Esophagus squamous epithelium (tissue), 5 donors: ENCODE measurements at regions not wholly inside any gene's neighbourhood (a gene's known extent, or its start where the extent isn't known, plus 50 kb on each side); places are given as distances from the start of the nearest gene placed in this dataset.

ENCODE experiments used
- DNase-seq: peaks from one replicate; lab custom pipeline; 2025; lab: John Stamatoyannopoulos, UW
- H3K27ac ChIP-seq, 4 donors: fragments of 200-600 bp; sonication (generic); one replicate each; pipeline ENCODE4 v1.5.1; 2016 to 2019; ENCODE audit warnings: mild to moderate bottlenecking in 1 of 4
- H3K27me3 ChIP-seq, 4 donors: fragments of 200-600 bp; sonication (generic); 1 replicate in 3 of 4; 2 replicates in 1 of 4; pipeline versions ENCODE4 v1.5.1 to v1.6.0; 2017 to 2021; ENCODE audit warnings: antibody characterized with exemption in 1 of 4
- H3K36me3 ChIP-seq, 3 donors: fragments of 200-600 bp; sonication (generic); one replicate each; pipeline ENCODE4 v1.5.1; 2016 to 2019
- H3K4me1 ChIP-seq, 3 donors: fragments of 200-600 bp; sonication (generic); one replicate each; pipeline ENCODE4 v1.5.1; 2017 to 2019
- H3K4me3 ChIP-seq, 4 donors: fragments of 200-600 bp; sonication (generic); 1 replicate in 3 of 4; 2 replicates in 1 of 4; pipeline ENCODE4 v1.5.1; 2016 to 2019; ENCODE audit warnings: mild to moderate bottlenecking in 2 of 4, moderate library complexity in 1 of 4
- H3K9me3 ChIP-seq, 3 donors: fragments of 200-600 bp; sonication (generic); one replicate each; pipeline ENCODE4 v1.5.1; 2016 to 2019
- POLR2A ChIP-seq, 4 donors: fragments of 450-650 bp; IDR thresholded peaks; one replicate each; pipeline ENCODE4 v1.6.1; 2017; ENCODE audit warnings: antibody characterized with exemption in 4 of 4, mild to moderate bottlenecking in 4 of 4, moderate library complexity in 3 of 4
- WGBS, 2 donors: methylation state at CpG; one replicate each; pipeline ENCODE4 v1.1.5; 2018; 5-methylcytosine and 5-hydroxymethylcytosine counted together
- intact Hi-C: fragments of 100-400 bp; cut with DNase I; formaldehyde crosslinking; loops from one replicate; pipeline ENCODE4 v1.15.0; 2022
- TF ChIP-seq, protein P1 (sequence below), 6 experiments: fragments of 450-650 bp in 4 of 6; fragments of 200-600 bp in 2 of 6; sonication (generic) in 2 of 6; IDR thresholded peaks; one replicate each; pipeline ENCODE4 v1.5.1; 2016 to 2019; ENCODE audit warnings: antibody characterized with exemption in 6 of 6, mild to moderate bottlenecking in 4 of 6, moderate library complexity in 4 of 6
- donor health status: DM: yes; HTN: yes; CAD: no.

DNA sequence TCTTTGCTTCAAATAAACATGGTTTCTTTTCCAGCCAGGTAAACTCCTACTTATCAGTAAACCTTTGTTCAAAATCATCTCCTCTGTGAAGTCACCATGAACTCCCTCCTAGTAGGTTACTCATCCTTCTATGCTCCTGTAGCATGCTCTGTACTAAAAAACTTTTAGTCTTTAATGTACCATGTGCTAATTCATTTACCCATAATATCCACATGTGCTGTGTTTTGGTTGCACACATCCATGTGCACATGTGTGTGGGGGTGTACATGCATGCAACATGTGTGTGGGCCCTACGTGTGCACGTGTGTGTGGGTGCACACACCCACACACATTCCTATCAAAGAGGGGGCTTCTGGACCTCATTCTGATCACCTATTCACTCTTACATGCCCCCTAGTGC lies 259.9 kb upstream of the SP4 start:
- TF ChIP-seq, protein P1, sequence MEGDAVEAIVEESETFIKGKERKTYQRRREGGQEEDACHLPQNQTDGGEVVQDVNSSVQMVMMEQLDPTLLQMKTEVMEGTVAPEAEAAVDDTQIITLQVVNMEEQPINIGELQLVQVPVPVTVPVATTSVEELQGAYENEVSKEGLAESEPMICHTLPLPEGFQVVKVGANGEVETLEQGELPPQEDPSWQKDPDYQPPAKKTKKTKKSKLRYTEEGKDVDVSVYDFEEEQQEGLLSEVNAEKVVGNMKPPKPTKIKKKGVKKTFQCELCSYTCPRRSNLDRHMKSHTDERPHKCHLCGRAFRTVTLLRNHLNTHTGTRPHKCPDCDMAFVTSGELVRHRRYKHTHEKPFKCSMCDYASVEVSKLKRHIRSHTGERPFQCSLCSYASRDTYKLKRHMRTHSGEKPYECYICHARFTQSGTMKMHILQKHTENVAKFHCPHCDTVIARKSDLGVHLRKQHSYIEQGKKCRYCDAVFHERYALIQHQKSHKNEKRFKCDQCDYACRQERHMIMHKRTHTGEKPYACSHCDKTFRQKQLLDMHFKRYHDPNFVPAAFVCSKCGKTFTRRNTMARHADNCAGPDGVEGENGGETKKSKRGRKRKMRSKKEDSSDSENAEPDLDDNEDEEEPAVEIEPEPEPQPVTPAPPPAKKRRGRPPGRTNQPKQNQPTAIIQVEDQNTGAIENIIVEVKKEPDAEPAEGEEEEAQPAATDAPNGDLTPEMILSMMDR (IDR thresholded peaks at IDR 0.05) = no peak
- no peak for TF ChIP-seq POLR2A (IDR thresholded peaks at IDR 0.05)
- Histone ChIP-seq H3K4me3 (no peak overlapping the region), H3K9me3 (no peaks in the 10 kb centered on the region), H3K36me3 (no peaks in the 10 kb centered on the region), H3K4me1 (peaks cover 0 to 10% (median 0%) of the 10 kb centered on the region in 3 donors), H3K27me3 (peaks cover 0 to 36% (median 0%) of the 10 kb centered on the region in 4 donors), H3K27ac (no peak overlapping the region)
- 80 to 89% methylated on average over 2 of the region's 2 CpGs for WGBS, 2 donors
- intact Hi-C loops = no loop called here
- no peak for DNase-seq

DNA sequence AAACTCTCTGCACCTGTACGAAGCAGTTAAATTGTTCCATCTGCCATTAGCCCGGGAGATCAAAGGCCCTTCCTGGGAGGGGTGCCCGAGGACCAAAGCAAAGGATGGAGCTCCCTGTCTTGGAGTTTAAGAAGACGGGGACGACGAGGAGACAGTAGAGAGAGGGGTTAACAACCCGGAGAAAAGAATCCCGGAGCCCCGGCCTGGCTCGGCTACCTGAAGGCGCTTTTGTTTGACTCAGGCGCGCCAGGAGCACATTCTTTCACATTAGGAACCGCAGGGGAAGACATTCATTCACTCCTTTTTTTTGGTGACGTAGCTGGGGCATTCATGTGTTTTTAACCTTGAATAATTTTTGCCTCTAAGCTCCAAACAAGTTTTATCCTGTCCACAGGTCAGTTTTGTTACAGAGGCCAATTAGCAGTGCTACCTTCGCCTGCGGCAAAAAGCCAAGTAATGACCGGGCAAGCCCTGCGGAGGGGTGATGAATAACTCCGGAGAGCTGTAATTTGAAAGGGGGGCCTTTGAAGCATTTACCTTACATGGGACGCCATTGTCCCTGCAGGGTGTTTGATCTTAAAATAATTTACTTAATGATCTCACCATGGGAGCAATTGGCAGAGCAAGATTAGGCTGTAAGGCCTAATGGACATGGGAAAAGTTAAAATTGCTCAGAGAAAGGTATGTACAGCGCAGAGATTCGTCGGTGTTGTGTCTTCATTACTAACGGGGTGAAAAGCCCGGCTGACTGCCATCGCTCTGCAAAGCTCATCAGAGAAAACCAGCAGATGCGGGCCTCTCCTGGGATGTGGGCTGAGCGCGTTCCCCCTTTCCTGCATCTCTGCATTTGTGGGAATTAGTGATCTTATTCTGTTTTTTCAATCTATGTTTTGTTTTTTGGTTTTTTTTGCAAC lies 258.0 kb upstream of the SP4 start:
- Histone ChIP-seq H3K36me3 (no peaks in the 10 kb centered on the region), H3K9me3 (no peaks in the 10 kb centered on the region), H3K4me3 (no peak overlapping the region), H3K27ac (no peak overlapping the region), H3K27me3 (peaks cover 0 to 36% (median 0%) of the 10 kb centered on the region in 4 donors), H3K4me1 (peaks cover 0 to 10% (median 0%) of the 10 kb centered on the region in 3 donors)
- intact Hi-C loops = no loop called here
- DNase-seq = no peak
- no peak for TF ChIP-seq POLR2A (IDR thresholded peaks at IDR 0.05)
- TF ChIP-seq, protein P1 (IDR thresholded peaks at IDR 0.05) = no peak
- WGBS, 2 donors = 29 to 33% methylated on average over 27 to 29 of the region's 30 CpGs

DNA sequence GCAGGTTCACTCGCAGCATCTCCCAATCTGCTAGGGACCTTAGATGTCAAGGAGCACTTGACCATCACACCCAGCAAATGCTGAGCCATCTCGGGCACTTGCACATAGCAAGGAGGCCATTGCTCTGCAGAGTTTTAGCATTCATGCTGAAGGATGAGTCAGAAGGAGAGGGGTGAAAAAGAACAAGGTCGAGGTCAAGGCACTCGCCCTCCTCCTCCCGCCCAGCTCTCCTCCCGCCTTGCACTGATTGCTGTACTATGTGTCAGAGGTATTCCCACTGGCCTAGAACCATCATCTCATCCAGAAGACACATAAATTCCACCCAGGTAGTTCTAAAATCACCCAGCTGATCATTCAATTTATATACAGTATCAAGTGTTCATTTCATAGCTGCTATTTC lies 255.1 kb upstream of the SP4 start:
- no peak for DNase-seq
- peaks cover 0 to 10% (median 0%) of the 10 kb centered on the region in 3 donors for H3K4me1 ChIP-seq
- no peak overlapping the region for H3K27ac ChIP-seq
- H3K9me3 ChIP-seq = no peaks in the 10 kb centered on the region
- WGBS, 2 donors = 75 to 77% methylated on average over 5 to 6 of the region's 6 CpGs
- TF ChIP-seq POLR2A (IDR thresholded peaks at IDR 0.05) = no peak
- TF ChIP-seq, protein P1 (IDR thresholded peaks at IDR 0.05) = no peak
- no peak overlapping the region for H3K4me3 ChIP-seq
- peaks cover 0 to 26% (median 0%) of the 10 kb centered on the region in 4 donors for H3K27me3 ChIP-seq
- no peaks in the 10 kb centered on the region for H3K36me3 ChIP-seq
- intact Hi-C loops = no loop called here

DNA sequence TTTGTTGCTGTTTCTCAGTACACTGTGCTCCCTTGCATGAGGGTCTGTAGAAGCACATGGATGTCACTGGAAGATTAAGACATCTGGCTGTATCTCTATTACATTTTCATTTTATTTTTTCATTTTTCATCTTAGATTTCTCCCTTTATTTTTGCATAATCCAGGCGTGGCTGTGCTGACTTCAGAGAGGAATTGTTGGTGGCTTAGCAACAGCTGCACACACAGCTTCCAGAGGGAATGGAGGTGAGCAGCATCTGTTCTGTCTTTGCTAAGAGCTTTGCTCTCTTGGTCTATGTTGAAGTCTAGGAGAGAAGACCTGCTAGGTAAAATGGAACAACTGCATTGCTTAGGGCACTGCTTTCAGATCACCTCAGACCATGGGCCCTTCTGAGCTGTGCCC lies 254.4 kb upstream of the SP4 start:
- Histone ChIP-seq H3K36me3 (no peaks in the 10 kb centered on the region), H3K9me3 (no peaks in the 10 kb centered on the region), H3K4me3 (no peak overlapping the region), H3K27me3 (peaks cover 0 to 19% (median 0%) of the 10 kb centered on the region in 4 donors), H3K27ac (no peak overlapping the region), H3K4me1 (peaks cover 0 to 10% (median 0%) of the 10 kb centered on the region in 3 donors)
- TF ChIP-seq POLR2A (IDR thresholded peaks at IDR 0.05) = no peak
- TF ChIP-seq, protein P1 (IDR thresholded peaks at IDR 0.05) = no peak
- WGBS, 2 donors = 60 to 88% methylated on average over 1 of the region's 1 CpG
- no peak for DNase-seq
- intact Hi-C loops = no loop called here

DNA sequence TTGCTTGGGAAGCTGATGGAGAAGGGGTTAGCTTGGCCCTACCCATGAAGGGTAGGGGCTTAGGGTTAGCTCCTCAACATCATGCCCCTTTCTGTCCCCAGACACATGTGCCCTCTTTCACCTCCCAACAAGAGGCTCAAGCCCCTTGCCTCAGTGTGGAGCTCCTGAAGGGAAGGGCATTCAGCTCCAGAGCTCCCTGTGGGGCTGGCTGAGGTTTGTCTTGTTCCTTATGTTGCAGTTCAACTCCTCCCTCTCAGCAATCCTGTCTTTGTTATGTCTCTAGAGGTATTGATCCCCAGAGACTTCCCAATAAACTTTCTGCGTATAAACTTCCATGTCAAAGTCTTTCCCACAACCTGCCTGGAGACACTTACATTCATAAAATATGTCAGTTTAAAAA lies 252.2 kb upstream of the SP4 start:
- WGBS, 2 donors = 82 to 86% methylated on average over 1 of the region's 1 CpG
- Histone ChIP-seq H3K27me3 (no peaks in the 10 kb centered on the region), H3K4me3 (no peak overlapping the region), H3K27ac (no peak overlapping the region), H3K9me3 (no peaks in the 10 kb centered on the region), H3K4me1 (no peaks in the 10 kb centered on the region), H3K36me3 (no peaks in the 10 kb centered on the region)
- TF ChIP-seq, protein P1 (IDR thresholded peaks at IDR 0.05) = no peak
- no peak for TF ChIP-seq POLR2A (IDR thresholded peaks at IDR 0.05)
- no peak for DNase-seq
- intact Hi-C loops = no loop called here
